ENCODE measurements at regions not wholly inside any gene's neighbourhood (a gene's known extent, or its start where the extent isn't known, plus 50 kb on each side); places are given as distances from the start of the nearest gene placed in this dataset.

DNA sequence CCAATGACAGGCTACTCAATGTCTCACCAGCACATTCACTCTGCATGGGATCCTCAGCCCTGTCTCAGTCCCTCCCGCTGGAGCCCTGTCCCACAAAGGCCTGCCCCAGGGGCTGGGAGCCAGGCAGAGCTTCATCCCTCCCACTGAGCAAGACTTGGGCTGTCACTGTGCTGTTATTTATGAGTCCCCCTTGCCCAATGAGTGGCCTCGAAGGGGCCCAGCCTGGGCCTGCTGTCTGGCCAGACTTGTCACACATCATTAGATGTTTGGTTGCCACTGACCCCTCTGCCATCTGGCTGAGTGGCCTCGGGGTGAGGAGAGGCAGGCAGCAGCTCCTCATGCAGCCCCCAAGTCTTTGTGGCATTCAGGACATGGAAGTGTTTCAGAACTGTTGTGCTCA lies 330.6 kb upstream of the SKOR2 start:
- Histone ChIP-seq H3K27ac (no peak overlapping the region), H3K9me3 (no peaks in the 10 kb centered on the region), H3K36me3 (no peaks in the 10 kb centered on the region), H3K4me1 (peaks cover 0 to 7% (median 0%) of the 10 kb centered on the region in 3 donors), H3K4me3 (no peak overlapping the region), H3K27me3 (peaks cover 0 to 11% (median 2%) of the 10 kb centered on the region in 4 donors)
- ATAC-seq (no peak), DNase-seq (no peak), FAIRE-seq (no peak)
- TF ChIP-seq CTCF (IDR thresholded peaks at IDR 0.05), result no peak
- intact Hi-C loops (cut with DNase I), result no loop called here
- WGBS, 2 donors, result 38 to 56% methylated on average over 3 of the region's 3 CpGs

- no peak for DNase-seq
- no peak for FAIRE-seq
- H3K4me1 ChIP-seq, result no peaks in the 10 kb centered on the region
- no peak overlapping the region for H3K27ac ChIP-seq
- no peaks in the 10 kb centered on the region for H3K36me3 ChIP-seq
- intact Hi-C loops (cut with DNase I), result no loop called here
- H3K27me3 ChIP-seq, result peaks cover 0 to 7% (median 2%) of the 10 kb centered on the region in 4 donors
- H3K9me3 ChIP-seq, result no peaks in the 10 kb centered on the region
- H3K4me3 ChIP-seq, result no peak overlapping the region
- no peak for TF ChIP-seq CTCF (IDR thresholded peaks at IDR 0.05)
- ATAC-seq, result no peak
- 56 to 66% methylated on average over 7 of the region's 7 CpGs for WGBS, 2 donors
Measured at GRCh38 chr18:47577520-47577919, 326.1 kb upstream of the SKOR2 start.

GRCh38 chr18:47574966-47575365 lies 323.5 kb upstream of the SKOR2 start:
- no peaks in the 10 kb centered on the region for H3K9me3 ChIP-seq
- FAIRE-seq (no peak), DNase-seq (no peak), ATAC-seq (peak in 2 of 4 donors; percentile 24 to 27)
- no peak overlapping the region for H3K4me3 ChIP-seq
- H3K36me3 ChIP-seq, result no peaks in the 10 kb centered on the region
- H3K4me1 ChIP-seq, result no peaks in the 10 kb centered on the region
- intact Hi-C loops (cut with DNase I), result no loop called here
- 15 to 35% methylated on average over 6 of the region's 6 CpGs for WGBS, 2 donors
- H3K27me3 ChIP-seq, result peaks cover 0 to 5% (median 0%) of the 10 kb centered on the region in 4 donors
- TF ChIP-seq CTCF (IDR thresholded peaks at IDR 0.05), result no peak
- no peak overlapping the region for H3K27ac ChIP-seq

DNA sequence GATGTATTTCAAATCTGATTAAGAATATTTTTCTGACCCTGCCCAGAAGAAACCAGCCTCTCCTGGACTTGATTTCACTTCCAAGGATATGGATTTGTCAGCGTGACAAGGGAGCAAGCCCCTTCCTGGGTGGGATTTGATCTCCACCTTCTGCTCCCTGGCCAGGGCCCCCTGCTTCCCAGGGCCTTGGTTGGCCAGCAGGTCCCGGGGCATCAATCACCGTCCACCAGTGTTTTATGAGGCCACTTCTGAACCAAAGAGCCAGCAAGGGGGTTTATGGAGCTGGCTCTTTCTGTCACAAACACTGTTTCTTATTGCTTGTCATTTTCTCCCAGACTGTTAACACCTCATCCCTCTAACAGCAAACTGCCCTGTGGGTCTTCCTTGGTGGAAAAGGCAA lies 320.5 kb upstream of the SKOR2 start:
- DNase-seq (no peak), FAIRE-seq (no peak)
- WGBS, 2 donors, result 81 to 83% methylated on average over 3 of the region's 3 CpGs

More for the DNA sequence above, 320.5 kb upstream of the SKOR2 start:
- intact Hi-C loops (cut with DNase I), result no loop called here
- no peaks in the 10 kb centered on the region for H3K4me1 ChIP-seq
- H3K9me3 ChIP-seq, result no peaks in the 10 kb centered on the region
- H3K27ac ChIP-seq, result no peak overlapping the region
- no peak for ATAC-seq
- no peak overlapping the region for H3K4me3 ChIP-seq
- no peaks in the 10 kb centered on the region for H3K36me3 ChIP-seq
- no peak for TF ChIP-seq CTCF (IDR thresholded peaks at IDR 0.05)
- peaks cover 0 to 5% (median 0%) of the 10 kb centered on the region in 4 donors for H3K27me3 ChIP-seq
